Stimulated activated naive CD8-positive, alpha-beta T cell treated with anti-CD3 and anti-CD28 coated beads, Interleukin-15, amount 100 ng/mL, for 72 hours (primary cell): ENCODE measurements at regions not wholly inside any gene's neighbourhood (a gene's known extent, or its start where the extent isn't known, plus 50 kb on each side); places are given as distances from the start of the nearest gene placed in this dataset.
"Not testable (repeated sequence)": the region's sequence is repeated elsewhere in the genome, so short reads cannot be mapped to it uniquely, and the experiment has no call there.

Experiments
- ATAC-seq: fragments of 150-1000 bp; cut with Tn5 transposase; 2 replicates; pipeline ENCODE4 v1.10.0; 2021; ENCODE audit warnings: mild to moderate bottlenecking, moderate library complexity
- DNase-seq, 2 donors: peaks; one replicate each; pipeline ENCODE4 v3.0.0; 2021 to 2022
- H3K27ac Mint-ChIP-seq, 2 donors: one replicate each; pipeline ENCODE4 v1.8.0; 2022; ENCODE audit warnings: mild to moderate bottlenecking in 2 of 2, mixed read lengths in 2 of 2, moderate library complexity in 2 of 2
- H3K27me3 Mint-ChIP-seq: one replicate; pipeline ENCODE4 v1.8.0; 2022; ENCODE audit warnings: mixed read lengths
- H3K4me1 Mint-ChIP-seq: one replicate; pipeline ENCODE4 v1.8.0; 2022; ENCODE audit warnings: mild to moderate bottlenecking, mixed read lengths
- H3K4me3 Mint-ChIP-seq, 2 donors: one replicate each; pipeline ENCODE4 v1.8.0; 2022; ENCODE audit warnings: mild to moderate bottlenecking in 2 of 2, mixed read lengths in 2 of 2, moderate library complexity in 1 of 2
- H3K9me3 Mint-ChIP-seq, 2 donors: one replicate each; pipeline ENCODE4 v1.8.0; 2022; ENCODE audit warnings: mixed read lengths in 2 of 2

DNA sequence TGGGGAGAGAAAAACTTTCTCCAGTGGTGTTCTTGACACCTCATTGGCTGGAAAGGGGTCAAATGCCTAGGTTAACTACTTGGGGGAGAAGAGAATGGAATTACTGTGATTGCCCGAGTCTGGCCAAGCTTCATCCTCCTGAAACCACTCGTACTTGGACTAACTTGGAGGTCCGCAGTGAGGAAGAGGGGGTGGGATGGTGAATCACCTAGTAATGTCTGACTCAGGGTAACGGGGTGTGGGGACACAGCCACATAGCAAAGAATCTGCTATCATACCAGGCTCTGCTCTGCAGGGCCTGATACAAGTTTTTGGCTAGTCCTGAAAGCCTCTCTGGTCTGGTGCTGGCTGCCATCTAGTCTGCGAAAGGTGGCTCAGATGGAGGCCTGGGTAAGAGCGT, 190.9 kb downstream of the RPS24 start:
- H3K9me3 Mint-ChIP-seq = no peaks in the 10 kb centered on the region
- H3K27ac Mint-ChIP-seq = no peak overlapping the region
- ATAC-seq = no peak
- no peak overlapping the region for H3K4me3 Mint-ChIP-seq
- no peaks in the 10 kb centered on the region for H3K4me1 Mint-ChIP-seq
- no peak for DNase-seq
- peaks cover 10% of the 10 kb centered on the region for H3K27me3 Mint-ChIP-seq

DNA sequence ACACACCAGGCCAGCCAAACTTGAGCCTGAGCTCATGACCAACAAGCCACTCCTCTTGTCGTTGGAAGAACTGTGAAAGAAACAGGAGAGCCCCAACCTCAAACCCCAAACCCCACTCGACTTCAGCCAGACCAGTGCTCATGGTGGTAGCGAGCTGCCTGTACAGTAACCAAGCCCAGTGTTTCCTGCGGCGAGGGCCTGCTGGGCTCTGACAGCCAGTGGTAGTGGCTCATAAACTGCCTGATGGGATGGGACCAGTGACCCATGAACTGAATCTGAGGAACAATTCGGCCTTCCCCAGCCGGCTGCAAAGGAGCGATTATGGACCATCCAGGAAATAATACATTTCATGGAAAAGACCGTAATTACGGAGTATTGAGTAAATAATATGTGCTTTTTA, 191.9 kb downstream of the RPS24 start:
- ATAC-seq = no peak
- H3K9me3 Mint-ChIP-seq = no peaks in the 10 kb centered on the region
- no peak overlapping the region for H3K4me3 Mint-ChIP-seq

GRCh38 chr10:78229489-78229888, 195.8 kb downstream of the RPS24 start:
- ATAC-seq (no peak), DNase-seq (no peak)
- no peaks in the 10 kb centered on the region for H3K4me1 Mint-ChIP-seq
- H3K27me3 Mint-ChIP-seq = no peaks in the 10 kb centered on the region
- no peak overlapping the region for H3K4me3 Mint-ChIP-seq
- no peak overlapping the region for H3K27ac Mint-ChIP-seq
- no peaks in the 10 kb centered on the region for H3K9me3 Mint-ChIP-seq

More for the DNA sequence above, 191.9 kb downstream of the RPS24 start:
- H3K4me1 Mint-ChIP-seq = no peaks in the 10 kb centered on the region
- H3K27ac Mint-ChIP-seq = no peak overlapping the region
- H3K27me3 Mint-ChIP-seq = peaks cover 2% of the 10 kb centered on the region
- no peak for DNase-seq

DNA sequence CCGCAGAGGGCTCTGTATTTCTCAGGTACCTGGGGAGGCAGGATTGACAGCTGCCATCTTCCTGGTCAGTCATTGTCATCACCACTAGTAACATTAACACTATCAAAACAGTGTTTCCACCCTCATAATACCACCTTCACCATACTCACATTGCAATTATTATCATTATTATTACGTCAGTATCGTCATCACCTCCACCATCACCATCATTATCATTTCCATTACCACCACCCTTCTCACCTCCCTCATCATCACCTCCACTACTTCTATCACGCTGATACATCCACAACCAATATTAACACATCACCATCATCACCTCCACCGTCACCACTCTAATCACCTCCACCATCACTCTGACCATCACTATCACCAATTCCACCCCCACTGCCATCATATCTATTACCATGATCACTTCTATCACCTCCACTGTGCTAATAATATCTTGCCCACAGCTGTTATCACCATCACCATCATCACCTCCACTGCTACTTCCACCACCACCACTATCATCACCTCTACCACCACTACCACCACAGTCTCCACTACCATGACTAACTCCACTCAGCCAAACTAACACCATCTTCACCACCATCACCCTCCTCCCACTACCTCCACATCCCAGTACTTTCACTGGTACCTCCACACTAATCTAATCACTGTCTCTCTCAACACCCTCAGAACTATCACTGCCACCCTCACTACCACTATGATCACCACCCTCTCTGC, 196.4 kb downstream of the RPS24 start:
- no peaks in the 10 kb centered on the region for H3K27me3 Mint-ChIP-seq
- no peak overlapping the region for H3K4me3 Mint-ChIP-seq
- H3K27ac Mint-ChIP-seq = peak overlapping the region in 1 of 2 donors; percentile 2
- no peaks in the 10 kb centered on the region for H3K9me3 Mint-ChIP-seq
- DNase-seq = no peak
- peak; percentile 62 for ATAC-seq
- no peaks in the 10 kb centered on the region for H3K4me1 Mint-ChIP-seq

DNA sequence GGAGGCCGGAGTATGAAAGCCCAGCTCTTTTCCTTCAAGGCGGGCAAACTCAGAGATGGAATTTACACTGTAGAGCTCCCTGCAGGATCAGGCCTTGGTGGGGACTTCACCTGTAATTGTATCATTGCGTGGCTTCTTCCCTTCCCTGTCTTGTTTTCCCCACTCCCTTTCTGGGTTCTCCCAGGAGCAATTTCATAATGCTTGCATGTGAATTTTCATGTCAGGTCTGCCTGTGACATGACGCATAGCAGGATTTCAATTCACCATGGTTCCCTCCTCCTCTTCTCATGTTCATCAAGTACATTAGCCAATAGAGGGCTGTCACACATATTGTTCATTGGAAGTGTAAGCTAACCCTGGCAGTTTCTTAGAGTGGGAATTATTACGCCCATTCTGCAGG, 197.7 kb downstream of the RPS24 start:
- ATAC-seq (no peak), DNase-seq (no peak)
- Mint-ChIP-seq H3K27ac (no peak overlapping the region), H3K9me3 (no peaks in the 10 kb centered on the region), H3K27me3 (no peaks in the 10 kb centered on the region), H3K4me1 (no peaks in the 10 kb centered on the region), H3K4me3 (no peak overlapping the region)

GRCh38 chr10:78231939-78232338, 198.3 kb downstream of the RPS24 start:
- H3K27me3 Mint-ChIP-seq = no peaks in the 10 kb centered on the region
- H3K9me3 Mint-ChIP-seq = no peaks in the 10 kb centered on the region
- H3K27ac Mint-ChIP-seq = no peak overlapping the region
- no peaks in the 10 kb centered on the region for H3K4me1 Mint-ChIP-seq
- DNase-seq (no peak), ATAC-seq (no peak)
- no peak overlapping the region for H3K4me3 Mint-ChIP-seq

GRCh38 chr10:78236416-78237015, 202.9 kb downstream of the RPS24 start:
- H3K27ac Mint-ChIP-seq = peak overlapping the region; percentile 43 to 58
- no peaks in the 10 kb centered on the region for H3K27me3 Mint-ChIP-seq
- peaks cover 4 to 7% of the 10 kb centered on the region in 2 donors for H3K9me3 Mint-ChIP-seq
- H3K4me3 Mint-ChIP-seq = no peak overlapping the region
- ATAC-seq (no peak), DNase-seq (no peak)
- no peaks in the 10 kb centered on the region for H3K4me1 Mint-ChIP-seq

GRCh38 chr10:78237951-78238350, 204.3 kb downstream of the RPS24 start:
- peak overlapping the region in 1 of 2 donors; percentile 20 for H3K27ac Mint-ChIP-seq
- not testable (repeated sequence) for H3K27me3 Mint-ChIP-seq, H3K4me1 Mint-ChIP-seq, ATAC-seq, H3K4me3 Mint-ChIP-seq, DNase-seq, H3K9me3 Mint-ChIP-seq

DNA sequence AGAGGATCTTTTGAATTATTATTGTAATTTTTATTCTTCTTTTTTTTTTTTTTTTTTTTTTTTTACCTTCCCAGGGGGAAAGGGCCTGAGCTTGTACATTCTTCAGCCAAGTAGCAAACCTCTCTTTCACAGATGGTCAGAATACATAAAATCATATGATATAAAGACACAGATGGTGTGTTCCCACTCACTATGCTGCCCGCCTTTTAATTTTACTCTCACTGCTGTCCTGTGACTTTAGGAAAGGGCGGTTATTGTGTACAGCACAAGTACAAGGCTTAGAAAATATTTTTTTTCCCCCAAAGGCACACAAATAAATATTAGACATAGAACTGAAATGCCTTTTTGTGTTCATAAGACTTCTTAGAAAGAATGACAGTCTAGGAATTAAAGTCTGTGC, 213.6 kb downstream of the RPS24 start:
- no peak for DNase-seq
- no peak overlapping the region for H3K4me3 Mint-ChIP-seq
- peaks cover 10 to 25% of the 10 kb centered on the region in 2 donors for H3K9me3 Mint-ChIP-seq
- peaks cover 24% of the 10 kb centered on the region for H3K27me3 Mint-ChIP-seq
- ATAC-seq = no peak
- no peak overlapping the region for H3K27ac Mint-ChIP-seq
- peaks cover 22% of the 10 kb centered on the region for H3K4me1 Mint-ChIP-seq

DNA sequence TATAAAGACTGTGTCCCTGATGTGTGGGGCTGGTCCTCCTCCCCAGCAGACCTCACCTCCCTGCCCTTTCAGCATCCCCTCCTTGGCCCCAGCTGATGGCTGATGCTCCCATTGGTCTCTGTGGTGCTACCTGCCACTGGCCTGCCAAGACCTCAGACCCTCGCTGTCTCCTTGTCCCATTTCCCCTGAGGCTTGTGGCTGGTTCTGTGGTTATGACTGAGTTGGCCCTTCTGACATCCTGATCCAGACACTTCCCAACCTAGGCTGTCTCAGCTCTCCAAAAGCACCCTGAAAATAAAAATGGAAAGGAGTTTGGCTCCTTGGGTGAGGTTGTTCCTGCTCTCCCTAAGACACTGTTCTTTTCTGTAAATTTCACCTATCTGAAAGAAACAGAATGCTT, 214.2 kb downstream of the RPS24 start:
- DNase-seq (no peak), ATAC-seq (no peak)
- no peak overlapping the region for H3K27ac Mint-ChIP-seq
- peaks cover 22% of the 10 kb centered on the region for H3K4me1 Mint-ChIP-seq
- H3K4me3 Mint-ChIP-seq = no peak overlapping the region
- peaks cover 10 to 23% of the 10 kb centered on the region in 2 donors for H3K9me3 Mint-ChIP-seq
- peaks cover 29% of the 10 kb centered on the region for H3K27me3 Mint-ChIP-seq

DNA sequence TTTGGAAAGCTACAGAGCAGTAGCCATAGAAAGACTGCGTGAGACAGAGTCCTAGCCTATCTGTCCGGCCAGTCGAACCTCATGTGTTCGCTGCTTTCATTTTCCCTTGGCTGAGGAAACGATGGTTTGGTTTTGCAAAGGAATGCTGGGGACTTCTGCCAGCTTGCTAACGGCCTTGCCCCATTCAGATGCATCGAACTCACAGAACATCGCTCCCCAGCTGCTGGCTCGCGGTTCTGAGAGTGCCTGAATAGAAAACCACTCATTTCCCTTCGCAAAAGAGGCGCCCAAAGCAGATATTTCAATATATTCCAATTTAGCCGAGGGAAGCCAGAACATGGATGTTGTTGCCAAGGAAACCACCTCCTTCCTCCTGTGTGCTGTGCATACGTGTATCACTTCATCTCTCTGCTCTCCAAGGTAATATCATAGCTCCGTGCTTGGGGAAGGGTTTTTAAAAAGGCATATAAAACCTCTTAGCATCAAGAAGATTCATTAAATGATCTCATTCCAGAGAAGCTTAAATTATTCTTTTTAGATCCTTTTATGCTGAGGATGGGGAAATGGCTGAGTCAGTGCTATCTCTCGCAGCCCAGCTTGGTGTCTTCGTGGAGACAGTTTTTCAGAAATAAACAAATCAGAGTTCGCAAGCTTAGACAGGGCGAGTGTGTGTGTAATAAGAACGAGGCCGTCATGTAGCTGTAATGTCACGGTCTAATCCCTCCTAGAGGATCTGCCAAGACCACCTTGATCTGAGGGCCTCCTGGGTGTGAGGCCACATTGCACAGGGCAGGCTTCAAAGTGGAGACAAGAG, 215.2 kb downstream of the RPS24 start:
- no peak for DNase-seq
- ATAC-seq = no peak
- peaks cover 4 to 13% of the 10 kb centered on the region in 2 donors for H3K9me3 Mint-ChIP-seq
- peaks cover 29% of the 10 kb centered on the region for H3K27me3 Mint-ChIP-seq
- H3K4me1 Mint-ChIP-seq = peaks cover 22% of the 10 kb centered on the region
- H3K4me3 Mint-ChIP-seq = peak overlapping the region in 1 of 2 donors; percentile 19
- H3K27ac Mint-ChIP-seq = no peak overlapping the region

DNA sequence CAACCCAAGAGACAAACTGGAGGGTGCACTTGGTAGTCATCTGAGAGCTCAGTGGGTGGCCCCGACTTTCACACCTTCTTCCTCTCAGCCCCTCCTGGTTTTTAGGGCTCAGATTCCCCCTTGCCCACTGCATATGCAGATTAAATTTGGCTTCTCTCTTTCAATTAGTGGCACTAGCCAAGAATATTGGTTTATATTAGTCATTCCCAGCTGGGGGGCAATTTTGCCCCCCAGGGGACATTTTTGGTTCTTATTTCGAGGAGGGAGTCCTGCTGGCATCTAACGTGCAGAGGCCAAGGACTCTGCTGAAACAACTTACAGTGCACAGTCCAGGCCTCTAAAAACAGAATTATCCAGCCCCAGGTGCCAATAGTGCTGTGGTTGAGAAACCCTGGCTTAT, 216.0 kb downstream of the RPS24 start:
- Mint-ChIP-seq H3K27me3 (peaks cover 29% of the 10 kb centered on the region), H3K27ac (no peak overlapping the region), H3K9me3 (peaks cover 0 to 10% of the 10 kb centered on the region in 2 donors), H3K4me3 (no peak overlapping the region), H3K4me1 (peaks cover 22% of the 10 kb centered on the region)
- DNase-seq (no peak), ATAC-seq (no peak)

DNA sequence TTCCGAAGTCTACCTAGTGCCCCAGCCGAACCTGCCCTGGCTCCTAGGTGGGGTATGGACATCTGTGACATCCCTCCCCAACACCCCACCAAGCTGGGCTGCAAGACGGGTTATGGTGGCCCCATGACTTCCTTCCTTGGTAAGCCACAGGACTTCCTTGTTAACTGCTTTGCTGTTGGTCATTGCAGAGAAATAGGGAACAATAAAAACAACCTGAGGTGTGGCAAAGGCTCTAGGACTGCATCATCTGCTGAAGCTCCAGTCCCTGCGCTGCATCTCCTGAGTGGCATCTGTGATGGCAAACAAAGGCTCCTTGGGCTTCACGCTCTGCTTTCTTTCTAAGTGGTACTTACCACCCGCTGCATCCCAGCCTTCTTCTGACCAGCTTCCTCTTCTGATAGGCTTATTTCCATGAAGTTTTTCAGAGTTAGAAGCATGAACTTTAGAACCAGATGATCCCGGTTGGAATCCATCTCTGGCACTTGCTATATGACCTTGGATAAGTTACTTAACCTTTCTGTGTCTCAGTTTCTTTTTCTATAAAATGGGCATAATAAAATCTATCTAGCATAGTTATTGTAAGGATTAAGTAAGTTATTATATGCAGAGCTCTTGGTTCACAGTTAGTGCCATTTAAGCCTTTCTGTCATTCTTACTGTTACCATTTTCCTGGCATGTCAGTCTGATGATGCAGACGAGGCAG, 216.8 kb downstream of the RPS24 start:
- DNase-seq (no peak), ATAC-seq (peak; percentile 26)
- peaks cover 22% of the 10 kb centered on the region for H3K4me1 Mint-ChIP-seq
- peak overlapping the region; percentile 74 to 83 for H3K27ac Mint-ChIP-seq
- no peak overlapping the region for H3K4me3 Mint-ChIP-seq
- H3K9me3 Mint-ChIP-seq = peaks cover 0 to 2% of the 10 kb centered on the region in 2 donors
- peaks cover 29% of the 10 kb centered on the region for H3K27me3 Mint-ChIP-seq

- H3K27ac Mint-ChIP-seq = no peak overlapping the region
- peaks cover 22% of the 10 kb centered on the region for H3K4me1 Mint-ChIP-seq
- ATAC-seq (no peak), DNase-seq (no peak)
- H3K27me3 Mint-ChIP-seq = peaks cover 29% of the 10 kb centered on the region
- H3K9me3 Mint-ChIP-seq = no peaks in the 10 kb centered on the region
- no peak overlapping the region for H3K4me3 Mint-ChIP-seq
These were observed 217.3 kb downstream of the RPS24 start for GRCh38 chr10:78251016-78251385.

- no peak for DNase-seq
These were observed 218.6 kb downstream of the RPS24 start for GRCh38 chr10:78252286-78252685.

More at GRCh38 chr10:78252286-78252685, 218.6 kb downstream of the RPS24 start:
- peaks cover 29% of the 10 kb centered on the region for H3K27me3 Mint-ChIP-seq
- no peak overlapping the region for H3K27ac Mint-ChIP-seq
- H3K4me1 Mint-ChIP-seq = peaks cover 22% of the 10 kb centered on the region
- no peak for ATAC-seq
- no peak overlapping the region for H3K4me3 Mint-ChIP-seq
- no peaks in the 10 kb centered on the region for H3K9me3 Mint-ChIP-seq
